22Rv1 (cell line): ENCODE measurements at regions not wholly inside any gene's neighbourhood (a gene's known extent, or its start where the extent isn't known, plus 50 kb on each side); places are given as distances from the start of the nearest gene placed in this dataset.
"Not testable (repeated sequence)": the region's sequence is repeated elsewhere in the genome, so short reads cannot be mapped to it uniquely, and the experiment has no call there.

Experiments
- H3K27ac ChIP-seq: fragments of 450-650 bp; 2 replicates; pipeline ENCODE4 v1.5.1; 2017
- CTCF ChIP-seq: fragments of 450-650 bp; IDR thresholded peaks from 2 replicates; pipeline ENCODE4 v1.5.1; 2017; ENCODE audit warnings: mild to moderate bottlenecking
- ZFX ChIP-seq: fragments of 450-650 bp; IDR thresholded peaks from 2 replicates; pipeline ENCODE4 v1.6.1; 2017; ENCODE audit warnings: antibody characterized with exemption, borderline replicate concordance

GRCh38 chr6:106860940-106861339 is 113.6 kb downstream of the CD24 start:
- no peak for TF ChIP-seq CTCF
- no peak for TF ChIP-seq ZFX
- H3K27ac ChIP-seq: no peak overlapping the region

DNA sequence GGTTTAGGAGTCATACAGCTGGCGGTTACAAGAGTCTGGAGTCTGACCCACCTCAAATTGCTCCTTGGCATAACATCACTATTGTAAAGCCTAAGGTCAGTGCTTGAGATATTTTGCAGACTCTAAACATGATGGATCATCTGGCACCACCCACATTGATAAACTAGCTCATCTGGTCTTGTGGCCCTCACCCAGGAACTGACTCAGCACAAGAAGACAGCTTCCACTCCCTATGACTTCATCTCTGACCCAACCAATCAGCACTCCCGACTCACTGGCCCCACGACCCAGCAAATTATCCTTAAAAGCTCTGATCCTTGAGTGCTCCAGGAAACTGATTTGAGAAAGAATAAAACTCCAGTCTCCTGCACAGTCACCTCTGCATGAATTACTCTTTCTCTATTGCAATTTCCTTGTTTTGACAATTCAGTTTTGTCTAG is 115.9 kb downstream of the CD24 start:
- H3K27ac ChIP-seq: no peak overlapping the region
- TF ChIP-seq ZFX (no peak), CTCF (no peak)

DNA sequence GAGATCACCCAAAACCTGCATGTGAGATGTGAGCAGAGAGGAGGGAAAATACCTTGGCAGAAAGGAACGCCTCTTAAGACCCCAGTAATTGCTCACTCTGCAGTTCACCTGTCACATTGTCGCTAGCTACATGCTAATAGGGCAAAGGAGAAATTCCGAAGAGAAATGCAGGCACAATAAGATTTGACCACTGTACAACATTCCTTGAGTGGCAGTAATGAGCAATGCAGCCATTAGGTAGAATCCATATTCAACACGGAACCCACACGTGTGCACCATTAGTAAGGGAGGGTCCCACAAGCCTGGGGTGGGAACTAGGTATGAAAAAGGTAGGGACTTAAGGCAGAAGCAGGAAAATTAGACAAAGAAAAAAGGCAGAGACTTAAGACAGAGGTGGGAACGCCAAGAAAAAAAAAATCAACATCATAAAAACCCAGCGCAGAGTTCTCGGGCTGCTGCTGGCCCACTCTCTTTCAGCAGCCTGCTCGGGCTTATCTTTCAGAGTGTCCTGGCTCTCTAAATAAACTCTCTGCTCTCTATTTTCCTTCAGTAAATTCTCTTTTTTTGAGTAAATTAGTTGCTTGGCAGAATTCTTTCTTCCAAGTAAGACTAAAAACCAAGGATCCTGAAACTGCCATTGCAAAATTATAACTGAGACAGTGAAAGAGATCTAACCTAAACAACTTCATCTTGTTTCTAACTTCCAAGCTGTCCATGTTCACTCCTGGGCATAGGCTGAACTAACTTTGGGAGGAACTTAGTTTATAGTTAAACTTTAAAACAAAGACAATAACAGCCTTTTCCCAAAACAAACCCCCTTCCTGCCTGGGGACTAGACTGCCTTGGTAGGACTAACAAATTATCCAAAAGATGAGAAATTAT is 116.5 kb downstream of the CD24 start:
- TF ChIP-seq CTCF (no peak), ZFX (no peak)
- H3K27ac ChIP-seq: no peak overlapping the region

GRCh38 chr6:106857310-106857709 is 117.2 kb downstream of the CD24 start:
- H3K27ac ChIP-seq: not testable (repeated sequence)

GRCh38 chr6:106856227-106856874 is 118.2 kb downstream of the CD24 start:
- no peak for TF ChIP-seq CTCF
- TF ChIP-seq ZFX: no peak
- H3K27ac ChIP-seq: no peak overlapping the region

DNA sequence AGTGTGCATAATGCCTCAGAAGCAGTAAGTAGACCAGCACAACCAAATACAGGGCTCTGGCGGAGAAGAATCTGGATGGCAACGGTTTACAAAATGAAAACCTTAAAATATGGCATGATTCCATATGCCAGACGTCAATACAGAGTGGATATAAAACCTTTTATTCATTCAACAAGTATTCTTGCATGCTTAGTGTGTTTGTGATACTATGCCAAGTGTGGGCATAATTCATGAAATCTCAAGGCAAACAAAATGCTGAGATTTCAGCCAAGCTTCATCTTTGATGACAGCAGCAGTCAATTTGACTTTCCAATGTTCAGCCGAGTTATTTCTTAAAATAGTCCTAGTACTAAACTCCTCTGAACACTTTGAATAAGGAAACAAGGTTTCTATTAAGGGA is 119.4 kb downstream of the CD24 start:
- H3K27ac ChIP-seq: no peak overlapping the region
- TF ChIP-seq CTCF (no peak), ZFX (no peak)

DNA sequence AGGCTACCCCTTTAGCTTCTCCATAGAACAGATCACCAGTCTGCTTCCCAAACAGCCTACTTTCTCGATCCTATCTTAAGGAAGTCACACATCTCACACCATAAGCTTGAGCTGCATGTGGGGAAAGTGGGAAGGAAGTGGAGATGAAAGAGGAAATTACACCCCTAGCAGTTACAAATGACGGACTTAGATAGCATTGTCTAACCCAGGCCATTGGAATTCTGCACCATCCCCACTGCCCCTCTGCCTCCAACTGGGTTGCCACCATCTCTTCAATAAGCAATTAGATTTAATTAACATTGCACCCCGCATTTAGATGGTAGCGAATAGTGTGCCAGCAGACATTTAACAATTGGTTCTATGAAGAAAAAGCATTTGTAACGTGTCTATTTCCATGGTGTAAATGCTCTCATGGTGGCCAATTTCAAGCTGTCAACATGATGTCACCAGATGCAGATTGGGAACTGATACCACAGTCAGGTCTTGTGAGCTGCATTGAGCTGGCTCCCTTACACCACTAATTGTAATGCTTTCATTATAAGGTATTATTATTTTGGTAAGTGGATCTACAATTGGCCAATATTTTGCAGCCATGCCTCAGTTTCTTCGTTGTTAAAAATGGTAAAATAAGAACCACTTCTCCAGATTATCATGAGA is 124.7 kb downstream of the CD24 start:
- TF ChIP-seq CTCF (no peak), ZFX (no peak)

More for the DNA sequence above, 124.7 kb downstream of the CD24 start:
- H3K27ac ChIP-seq: no peak overlapping the region
